HL-60 (cell line): ENCODE measurements at regions not wholly inside any gene's neighbourhood (a gene's known extent, or its start where the extent isn't known, plus 50 kb on each side); places are given as distances from the start of the nearest gene placed in this dataset.

Source experiments
- DNase-seq, 2 experiments: peaks; one replicate each; pipeline ENCODE4 v3.0.0-alpha.2; 2010 to 2020; ENCODE audit warnings: low read depth in 1 of 2, low spot score in 1 of 2
- H3K27ac ChIP-seq: fragments of 250-450 bp; sonication (Bioruptor Pico); replicated peaks from 2 replicates; pipeline ENCODE4 v1.5.1; 2020; ENCODE audit warnings: mild to moderate bottlenecking, moderate library complexity
- H3K27me3 ChIP-seq: fragments of 250-450 bp; sonication (Bioruptor Pico); 2 replicates; pipeline ENCODE4 v1.5.1; 2021; ENCODE audit warnings: mild to moderate bottlenecking, moderate library complexity; ENCODE audit not compliant: insufficient read depth, poor library complexity, severe bottlenecking
- H3K4me3 ChIP-seq: replicated peaks from 2 replicates; pipeline ENCODE4 v1.5.1; 2011; ENCODE audit warnings: mild to moderate bottlenecking, control low read depth, low read length; ENCODE audit not compliant: insufficient read depth
- GABPA ChIP-seq: IDR thresholded peaks from 2 replicates; pipeline ENCODE4 v1.6.1; 2012; ENCODE audit warnings: low read depth
- POLR2AphosphoS5 ChIP-seq: IDR thresholded peaks from 2 replicates; pipeline ENCODE4 v1.6.1; 2012; ENCODE audit warnings: low read depth
- SPI1 ChIP-seq: IDR thresholded peaks from 2 replicates; pipeline ENCODE4 v1.6.1; 2012; ENCODE audit warnings: low read depth, mild to moderate bottlenecking, borderline replicate concordance
- TF ChIP-seq, protein P1 (sequence below): IDR thresholded peaks from 2 replicates; pipeline ENCODE4 v1.6.1; 2012; ENCODE audit warnings: low read depth; ENCODE audit not compliant: insufficient replicate concordance
- TF ChIP-seq, protein P2 (sequence below): IDR thresholded peaks from one replicate; pipeline ENCODE4 v1.5.1; 2011; ENCODE audit warnings: low read length, control low read depth, inconsistent platforms; ENCODE audit not compliant: insufficient read depth

- DNase-seq, result no peak
- H3K4me3 ChIP-seq, result no peak overlapping the region
- no peaks in the 10 kb centered on the region for H3K27me3 ChIP-seq
- no peak overlapping the region for H3K27ac ChIP-seq
- TF ChIP-seq GABPA (no peak), SPI1 (no peak), POLR2AphosphoS5 (no peak)
- TF ChIP-seq, protein P1, sequence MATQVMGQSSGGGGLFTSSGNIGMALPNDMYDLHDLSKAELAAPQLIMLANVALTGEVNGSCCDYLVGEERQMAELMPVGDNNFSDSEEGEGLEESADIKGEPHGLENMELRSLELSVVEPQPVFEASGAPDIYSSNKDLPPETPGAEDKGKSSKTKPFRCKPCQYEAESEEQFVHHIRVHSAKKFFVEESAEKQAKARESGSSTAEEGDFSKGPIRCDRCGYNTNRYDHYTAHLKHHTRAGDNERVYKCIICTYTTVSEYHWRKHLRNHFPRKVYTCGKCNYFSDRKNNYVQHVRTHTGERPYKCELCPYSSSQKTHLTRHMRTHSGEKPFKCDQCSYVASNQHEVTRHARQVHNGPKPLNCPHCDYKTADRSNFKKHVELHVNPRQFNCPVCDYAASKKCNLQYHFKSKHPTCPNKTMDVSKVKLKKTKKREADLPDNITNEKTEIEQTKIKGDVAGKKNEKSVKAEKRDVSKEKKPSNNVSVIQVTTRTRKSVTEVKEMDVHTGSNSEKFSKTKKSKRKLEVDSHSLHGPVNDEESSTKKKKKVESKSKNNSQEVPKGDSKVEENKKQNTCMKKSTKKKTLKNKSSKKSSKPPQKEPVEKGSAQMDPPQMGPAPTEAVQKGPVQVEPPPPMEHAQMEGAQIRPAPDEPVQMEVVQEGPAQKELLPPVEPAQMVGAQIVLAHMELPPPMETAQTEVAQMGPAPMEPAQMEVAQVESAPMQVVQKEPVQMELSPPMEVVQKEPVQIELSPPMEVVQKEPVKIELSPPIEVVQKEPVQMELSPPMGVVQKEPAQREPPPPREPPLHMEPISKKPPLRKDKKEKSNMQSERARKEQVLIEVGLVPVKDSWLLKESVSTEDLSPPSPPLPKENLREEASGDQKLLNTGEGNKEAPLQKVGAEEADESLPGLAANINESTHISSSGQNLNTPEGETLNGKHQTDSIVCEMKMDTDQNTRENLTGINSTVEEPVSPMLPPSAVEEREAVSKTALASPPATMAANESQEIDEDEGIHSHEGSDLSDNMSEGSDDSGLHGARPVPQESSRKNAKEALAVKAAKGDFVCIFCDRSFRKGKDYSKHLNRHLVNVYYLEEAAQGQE, result no peak
- TF ChIP-seq, protein P2, sequence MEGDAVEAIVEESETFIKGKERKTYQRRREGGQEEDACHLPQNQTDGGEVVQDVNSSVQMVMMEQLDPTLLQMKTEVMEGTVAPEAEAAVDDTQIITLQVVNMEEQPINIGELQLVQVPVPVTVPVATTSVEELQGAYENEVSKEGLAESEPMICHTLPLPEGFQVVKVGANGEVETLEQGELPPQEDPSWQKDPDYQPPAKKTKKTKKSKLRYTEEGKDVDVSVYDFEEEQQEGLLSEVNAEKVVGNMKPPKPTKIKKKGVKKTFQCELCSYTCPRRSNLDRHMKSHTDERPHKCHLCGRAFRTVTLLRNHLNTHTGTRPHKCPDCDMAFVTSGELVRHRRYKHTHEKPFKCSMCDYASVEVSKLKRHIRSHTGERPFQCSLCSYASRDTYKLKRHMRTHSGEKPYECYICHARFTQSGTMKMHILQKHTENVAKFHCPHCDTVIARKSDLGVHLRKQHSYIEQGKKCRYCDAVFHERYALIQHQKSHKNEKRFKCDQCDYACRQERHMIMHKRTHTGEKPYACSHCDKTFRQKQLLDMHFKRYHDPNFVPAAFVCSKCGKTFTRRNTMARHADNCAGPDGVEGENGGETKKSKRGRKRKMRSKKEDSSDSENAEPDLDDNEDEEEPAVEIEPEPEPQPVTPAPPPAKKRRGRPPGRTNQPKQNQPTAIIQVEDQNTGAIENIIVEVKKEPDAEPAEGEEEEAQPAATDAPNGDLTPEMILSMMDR, result no peak
These were observed 177.5 kb downstream of the NDFIP2 start for GRCh38 chr13:79658333-79658975.

DNA sequence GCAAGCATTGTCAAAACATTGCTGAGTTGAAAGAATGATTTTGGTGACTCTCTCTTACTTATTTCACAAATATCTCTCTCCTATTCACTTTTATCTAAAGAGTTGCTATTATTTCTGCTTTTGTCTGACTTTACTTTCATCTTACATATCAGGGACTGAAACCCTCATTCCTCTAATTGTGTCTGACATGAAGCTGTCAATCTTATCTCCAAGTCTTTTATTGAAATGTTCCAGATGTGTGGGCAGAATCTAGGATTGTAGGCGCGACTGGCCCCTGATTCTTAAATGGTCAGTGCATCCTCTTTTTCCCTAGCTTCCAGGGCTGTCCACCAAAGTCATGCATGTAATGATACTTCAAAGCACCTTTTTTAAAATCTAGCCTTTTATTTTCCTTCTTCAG is 174.6 kb downstream of the NDFIP2 start:
- Histone ChIP-seq H3K27me3 (no peaks in the 10 kb centered on the region), H3K4me3 (no peak overlapping the region), H3K27ac (no peak overlapping the region)
- no peak for DNase-seq
- TF ChIP-seq GABPA, result no peak
- TF ChIP-seq, protein P2, result no peak
- TF ChIP-seq SPI1, result no peak
- TF ChIP-seq, protein P1, result no peak
- TF ChIP-seq POLR2AphosphoS5, result no peak

- H3K27me3 ChIP-seq, result no peaks in the 10 kb centered on the region
- DNase-seq, result no peak
- TF ChIP-seq, protein P1, result no peak
- no peak for TF ChIP-seq GABPA
- no peak overlapping the region for H3K4me3 ChIP-seq
- H3K27ac ChIP-seq, result no peak overlapping the region
These were observed 173.6 kb downstream of the NDFIP2 start for GRCh38 chr13:79654520-79654919.

GRCh38 chr13:79650688-79651087 is 169.7 kb downstream of the NDFIP2 start:
- TF ChIP-seq SPI1, result no peak
- no peak for TF ChIP-seq POLR2AphosphoS5
- no peak for TF ChIP-seq GABPA
- TF ChIP-seq, protein P1, result no peak
- TF ChIP-seq, protein P2, result no peak

More at GRCh38 chr13:79650688-79651087, 169.7 kb downstream of the NDFIP2 start:
- no peak overlapping the region for H3K27ac ChIP-seq
- no peak for DNase-seq
- no peak overlapping the region for H3K4me3 ChIP-seq
- no peaks in the 10 kb centered on the region for H3K27me3 ChIP-seq
